HK-2 (cell line): ENCODE measurements at regions not wholly inside any gene's neighbourhood (a gene's known extent, or its start where the extent isn't known, plus 50 kb on each side); places are given as distances from the start of the nearest gene placed in this dataset.

Experiments
- DNase-seq: peaks from one replicate; pipeline ENCODE4 v3.0.0-alpha.2; 2018; ENCODE audit not compliant: unreplicated experiment

GRCh38 chr1:119308130-119308700 lies 60.4 kb upstream of the HAO2 start:
- DNase-seq: no peak

- DNase-seq: no peak
These were observed 59.8 kb upstream of the HAO2 start for GRCh38 chr1:119308806-119309205.

- no peak for DNase-seq
These were observed 58.3 kb upstream of the HAO2 start for GRCh38 chr1:119310301-119310700.

- DNase-seq: no peak
These were observed 56.1 kb upstream of the HAO2 start for GRCh38 chr1:119312500-119312899.

- DNase-seq: no peak
These were observed 54.4 kb upstream of the HAO2 start for GRCh38 chr1:119314001-119314796.

- DNase-seq: no peak
These were observed 51.6 kb upstream of the HAO2 start for GRCh38 chr1:119316870-119317416.

- no peak for DNase-seq
These were observed 49.9 kb upstream of the HAO2 start for GRCh38 chr1:119318466-119319309.
